ENCODE measurements at regions not wholly inside any gene's neighbourhood (a gene's known extent, or its start where the extent isn't known, plus 50 kb on each side); places are given as distances from the start of the nearest gene placed in this dataset.

DNA sequence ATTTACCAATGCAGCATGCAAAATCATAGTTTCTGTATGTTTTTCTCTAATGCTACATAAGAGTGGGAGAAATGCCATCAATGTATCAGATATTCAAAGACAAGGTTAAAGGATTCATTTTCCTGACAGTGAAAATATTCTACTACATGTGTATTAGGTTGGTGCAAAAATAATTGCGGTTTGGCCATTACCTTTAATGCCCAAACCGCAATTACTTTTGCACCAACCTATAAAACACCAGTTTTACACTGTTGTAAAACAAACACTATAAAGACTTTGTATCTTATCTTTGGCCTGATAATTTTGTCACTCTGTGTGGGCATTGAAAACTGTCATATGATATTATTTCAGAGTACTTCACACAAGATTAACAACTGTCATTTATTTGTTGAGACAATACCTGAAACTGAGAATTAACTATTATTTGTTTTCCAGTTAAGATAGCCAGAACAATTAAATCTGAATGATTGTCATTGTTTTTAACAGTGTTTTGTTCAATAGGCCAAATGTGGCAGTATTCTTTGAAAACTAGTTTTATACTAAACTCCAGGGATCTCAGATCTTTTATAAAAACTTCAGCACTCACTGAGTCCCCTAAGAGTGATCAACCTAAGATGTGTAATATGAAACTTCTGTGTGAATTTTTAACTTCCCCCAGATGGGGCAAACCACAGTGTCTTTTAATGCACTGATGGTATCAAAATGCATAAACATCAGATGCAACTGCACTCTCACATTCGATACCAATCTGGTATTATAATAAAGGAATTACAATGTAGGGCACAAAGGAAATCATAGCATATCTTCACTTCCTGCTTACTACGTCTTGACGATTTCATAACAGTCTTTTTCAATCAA, 53.8 kb upstream of the FBN2 start:
- Histone ChIP-seq H3K4me3 (no peak overlapping the region), H3K9me3 (no peaks in the 10 kb centered on the region), H3K27me3 (ENCODE audit: insufficient read depth in 3 of 3, low read length in 2 of 3) (peaks cover 0 to 3% (median 0%) of the 10 kb centered on the region in 3 donors), H3K36me3 (ENCODE audit: insufficient read depth in 1 of 2, low read depth in 1 of 2) (no peaks in the 10 kb centered on the region), H3K4me1 (no peaks in the 10 kb centered on the region), H3K27ac (no peak overlapping the region)
- intact Hi-C loops (cut with DNase I): no loop called here
- WGBS, 3 donors: 61 to 71% (median 63%) methylated on average over 5 of the region's 5 CpGs
- no peak for ATAC-seq
- TF ChIP-seq, protein P1, sequence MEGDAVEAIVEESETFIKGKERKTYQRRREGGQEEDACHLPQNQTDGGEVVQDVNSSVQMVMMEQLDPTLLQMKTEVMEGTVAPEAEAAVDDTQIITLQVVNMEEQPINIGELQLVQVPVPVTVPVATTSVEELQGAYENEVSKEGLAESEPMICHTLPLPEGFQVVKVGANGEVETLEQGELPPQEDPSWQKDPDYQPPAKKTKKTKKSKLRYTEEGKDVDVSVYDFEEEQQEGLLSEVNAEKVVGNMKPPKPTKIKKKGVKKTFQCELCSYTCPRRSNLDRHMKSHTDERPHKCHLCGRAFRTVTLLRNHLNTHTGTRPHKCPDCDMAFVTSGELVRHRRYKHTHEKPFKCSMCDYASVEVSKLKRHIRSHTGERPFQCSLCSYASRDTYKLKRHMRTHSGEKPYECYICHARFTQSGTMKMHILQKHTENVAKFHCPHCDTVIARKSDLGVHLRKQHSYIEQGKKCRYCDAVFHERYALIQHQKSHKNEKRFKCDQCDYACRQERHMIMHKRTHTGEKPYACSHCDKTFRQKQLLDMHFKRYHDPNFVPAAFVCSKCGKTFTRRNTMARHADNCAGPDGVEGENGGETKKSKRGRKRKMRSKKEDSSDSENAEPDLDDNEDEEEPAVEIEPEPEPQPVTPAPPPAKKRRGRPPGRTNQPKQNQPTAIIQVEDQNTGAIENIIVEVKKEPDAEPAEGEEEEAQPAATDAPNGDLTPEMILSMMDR (IDR thresholded peaks at IDR 0.05): no peak
- no peak for DNase-seq

DNA sequence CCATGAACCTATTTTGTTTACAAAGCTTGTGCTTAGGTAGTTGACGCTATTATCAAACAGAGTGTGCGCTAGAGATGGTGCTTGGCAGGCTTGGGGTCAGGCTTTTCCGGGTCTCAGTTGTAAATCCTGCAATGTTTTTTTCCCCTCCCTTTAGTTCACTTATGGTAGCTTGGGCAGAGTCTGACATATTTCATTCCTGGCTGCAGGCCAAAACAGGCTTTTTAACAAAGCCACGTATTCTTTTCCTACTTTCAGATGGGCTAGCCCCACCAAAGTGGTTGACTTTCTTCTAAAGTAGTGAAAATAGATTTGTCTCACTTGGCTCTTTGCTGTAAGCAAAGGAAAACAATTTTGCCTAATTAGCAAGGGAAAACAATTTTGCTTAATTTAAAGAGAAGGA, 58.0 kb upstream of the FBN2 start:
- H3K9me3 ChIP-seq: no peaks in the 10 kb centered on the region
- no peak for DNase-seq
- H3K27me3 ChIP-seq (ENCODE audit: insufficient read depth in 3 of 3, low read length in 2 of 3): peaks cover 0 to 3% (median 0%) of the 10 kb centered on the region in 3 donors
- ATAC-seq: no peak
- intact Hi-C loops (cut with DNase I): no loop called here
- H3K4me1 ChIP-seq: no peaks in the 10 kb centered on the region
- WGBS, 3 donors: 15 to 25% (median 20%) methylated on average over 4 of the region's 4 CpGs
- no peaks in the 10 kb centered on the region for H3K36me3 ChIP-seq (ENCODE audit: insufficient read depth in 1 of 2, low read depth in 1 of 2)
- H3K27ac ChIP-seq: no peak overlapping the region
- TF ChIP-seq, protein P1 (IDR thresholded peaks at IDR 0.05): no peak
- H3K4me3 ChIP-seq: no peak overlapping the region

DNA sequence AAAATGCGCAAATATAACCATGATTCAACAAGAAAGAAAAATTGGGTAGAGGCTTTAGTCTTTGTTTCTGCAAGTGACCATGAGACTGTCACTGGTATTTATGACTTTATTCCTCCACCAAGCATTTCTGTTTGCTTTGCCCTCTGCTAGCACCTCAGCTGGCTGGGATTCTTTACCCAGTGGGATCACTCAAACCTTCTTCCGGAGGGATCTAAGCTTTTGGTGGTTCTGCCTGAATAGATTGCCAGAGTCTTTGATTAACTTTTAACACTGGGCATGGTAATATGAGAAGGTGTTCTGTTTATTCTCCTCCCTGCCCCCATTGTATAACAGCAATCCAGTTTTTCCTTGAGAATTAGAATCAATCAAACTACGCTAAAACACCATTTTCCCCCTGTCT, 59.1 kb upstream of the FBN2 start:
- DNase-seq (no peak), ATAC-seq (no peak)
- Histone ChIP-seq H3K27ac (no peak overlapping the region), H3K36me3 (ENCODE audit: insufficient read depth in 1 of 2, low read depth in 1 of 2) (no peaks in the 10 kb centered on the region), H3K27me3 (ENCODE audit: insufficient read depth in 3 of 3, low read length in 2 of 3) (peaks cover 0 to under 1% (median 0%) of the 10 kb centered on the region in 3 donors), H3K4me1 (no peaks in the 10 kb centered on the region), H3K9me3 (no peaks in the 10 kb centered on the region), H3K4me3 (no peak overlapping the region)
- intact Hi-C loops (cut with DNase I): no loop called here
- TF ChIP-seq, protein P1 (IDR thresholded peaks at IDR 0.05): no peak
- 63 to 69% (median 64%) methylated on average over 3 of the region's 3 CpGs for WGBS, 3 donors

DNA sequence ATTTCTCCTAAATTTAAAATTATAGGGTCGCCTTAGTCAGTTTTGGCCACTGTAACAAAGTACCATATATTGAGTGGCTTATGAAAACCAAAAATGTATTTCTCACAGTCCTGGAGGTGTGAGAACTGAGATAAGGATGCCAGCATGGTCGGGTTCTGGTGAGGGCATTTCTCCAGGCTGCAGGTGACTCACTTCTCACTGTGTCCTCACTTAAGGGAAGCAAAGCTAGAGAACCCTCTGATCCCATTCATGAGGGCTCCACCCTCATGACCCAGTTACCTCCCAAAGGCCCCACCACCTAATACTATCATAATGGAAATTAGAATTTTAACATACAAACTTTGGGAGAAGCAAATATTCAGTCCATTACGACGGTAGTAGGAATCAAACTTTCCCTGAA, 75.1 kb upstream of the FBN2 start:
- H3K36me3 ChIP-seq (ENCODE audit: insufficient read depth in 1 of 2, low read depth in 1 of 2): no peaks in the 10 kb centered on the region
- DNase-seq (no peak), ATAC-seq (no peak)
- H3K9me3 ChIP-seq: no peaks in the 10 kb centered on the region
- TF ChIP-seq, protein P1 (IDR thresholded peaks at IDR 0.05): no peak
- 82 to 86% (median 84%) methylated on average over 4 of the region's 4 CpGs for WGBS, 3 donors
- H3K4me3 ChIP-seq: no peak overlapping the region
- H3K27ac ChIP-seq: no peak overlapping the region
- intact Hi-C loops (cut with DNase I): no loop called here
- H3K27me3 ChIP-seq (ENCODE audit: insufficient read depth in 3 of 3, low read length in 2 of 3): peaks cover 0 to 3% (median 0%) of the 10 kb centered on the region in 3 donors
- H3K4me1 ChIP-seq: no peaks in the 10 kb centered on the region

DNA sequence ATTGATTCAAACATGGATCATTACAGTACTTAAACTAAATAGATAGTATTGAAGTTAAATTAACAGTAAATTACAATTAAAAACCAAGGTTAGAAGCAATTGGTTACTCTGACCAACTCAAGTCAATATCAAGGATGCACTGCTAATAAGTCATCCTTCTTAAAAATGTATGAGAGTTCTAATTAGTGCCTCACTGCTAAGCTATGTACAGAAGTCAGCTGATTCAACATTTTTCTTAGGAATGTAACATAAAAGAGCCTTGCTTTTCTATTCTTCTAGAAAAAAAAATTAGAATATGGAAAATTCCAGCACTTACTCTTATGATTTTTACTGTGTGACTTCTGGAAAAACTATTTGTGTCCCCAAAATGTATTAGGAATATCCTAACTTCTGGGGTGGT, 75.7 kb upstream of the FBN2 start:
- no peaks in the 10 kb centered on the region for H3K36me3 ChIP-seq (ENCODE audit: insufficient read depth in 1 of 2, low read depth in 1 of 2)
- TF ChIP-seq, protein P1 (IDR thresholded peaks at IDR 0.05): no peak
- intact Hi-C loops (cut with DNase I): no loop called here
- DNase-seq (no peak), ATAC-seq (no peak)
- no peak overlapping the region for H3K4me3 ChIP-seq
- peaks cover 0 to 3% (median 0%) of the 10 kb centered on the region in 3 donors for H3K27me3 ChIP-seq (ENCODE audit: insufficient read depth in 3 of 3, low read length in 2 of 3)
- no peaks in the 10 kb centered on the region for H3K4me1 ChIP-seq
- no peak overlapping the region for H3K27ac ChIP-seq
- H3K9me3 ChIP-seq: no peaks in the 10 kb centered on the region
